CD4-positive, alpha-beta T cell treated with Interleukin-4 for 4 hours (primary cell): ENCODE measurements at regions not wholly inside any gene's neighbourhood (a gene's known extent, or its start where the extent isn't known, plus 50 kb on each side); places are given as distances from the start of the nearest gene placed in this dataset.

Source experiments
- DNase-seq: peaks from one replicate; pipeline ENCODE4 v3.0.0-alpha.2; 2020

DNA sequence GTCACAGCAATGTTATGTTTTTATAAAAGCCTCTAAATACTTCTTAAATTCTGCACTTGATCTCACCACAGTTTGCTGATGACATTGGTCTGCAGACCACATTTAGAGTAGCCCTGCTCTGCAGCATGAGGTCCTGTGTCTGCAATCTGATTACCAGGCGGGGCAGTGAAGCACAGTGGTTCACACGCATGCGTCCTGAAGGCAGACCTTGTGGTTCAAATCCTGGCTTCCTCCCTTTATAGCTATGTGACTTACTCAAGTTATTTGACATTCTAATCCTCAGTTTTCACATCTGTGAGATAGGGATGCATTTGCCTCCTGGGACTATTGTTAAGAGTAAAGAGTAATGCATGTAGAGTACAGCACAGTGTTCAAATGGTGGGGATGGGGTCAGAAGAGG, 50.3 kb downstream of the BMAL2 start:
- DNase-seq = no peak

DNA sequence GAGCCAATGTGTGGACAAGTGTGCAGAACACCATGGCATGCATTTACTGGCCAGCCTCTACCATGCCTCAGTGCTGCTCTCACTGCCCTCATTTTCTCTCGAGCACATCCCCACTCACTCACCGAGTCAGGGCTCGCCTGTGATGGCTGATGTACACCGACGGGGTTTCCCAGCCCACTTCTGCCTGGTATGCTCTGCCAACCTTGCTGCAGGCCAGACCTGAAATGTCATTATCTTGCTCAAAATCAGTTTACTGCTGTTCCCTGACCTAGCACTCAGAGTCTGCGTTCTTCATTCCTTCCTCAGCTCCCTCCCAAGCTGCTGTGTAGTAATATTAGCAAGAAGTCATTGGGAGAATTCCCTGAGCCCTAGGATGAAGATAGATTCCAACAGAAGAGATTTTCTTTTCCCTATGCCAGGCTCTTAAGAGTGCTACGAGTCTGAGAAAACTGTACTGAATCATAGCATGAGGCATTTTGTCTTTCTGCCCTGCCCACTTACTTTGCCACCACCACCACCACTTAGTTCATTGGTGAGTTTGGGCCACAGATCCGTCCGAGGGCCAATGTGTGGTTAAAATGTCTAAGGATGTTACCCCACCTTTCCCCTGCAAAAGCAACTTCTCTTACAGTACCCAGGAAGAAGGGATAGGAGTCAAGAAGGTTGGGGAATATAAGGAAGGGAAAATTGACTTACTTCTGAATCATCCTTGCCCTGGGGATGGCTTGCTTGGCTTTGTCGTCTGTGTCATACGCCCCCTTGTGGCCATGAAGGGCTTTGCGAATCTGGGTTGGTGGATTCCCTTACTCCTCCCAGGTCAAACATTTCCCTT, 51.0 kb downstream of the BMAL2 start:
- peak; percentile 69 for DNase-seq

DNA sequence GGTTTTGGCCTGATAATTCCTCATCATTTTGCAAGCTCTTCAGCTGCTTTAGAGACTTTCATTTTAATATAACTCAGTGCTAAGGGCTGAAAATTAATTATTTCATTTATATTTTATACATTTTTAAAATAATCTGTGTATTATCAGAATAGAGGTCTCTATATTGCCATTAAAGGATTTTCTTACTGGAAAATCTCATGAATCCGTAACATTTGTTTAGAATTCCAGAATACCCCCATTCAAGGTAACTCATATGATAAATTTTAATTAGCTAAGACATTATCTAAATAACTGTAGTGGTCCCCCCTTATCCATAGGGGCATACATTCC, 51.6 kb downstream of the BMAL2 start:
- no peak for DNase-seq

DNA sequence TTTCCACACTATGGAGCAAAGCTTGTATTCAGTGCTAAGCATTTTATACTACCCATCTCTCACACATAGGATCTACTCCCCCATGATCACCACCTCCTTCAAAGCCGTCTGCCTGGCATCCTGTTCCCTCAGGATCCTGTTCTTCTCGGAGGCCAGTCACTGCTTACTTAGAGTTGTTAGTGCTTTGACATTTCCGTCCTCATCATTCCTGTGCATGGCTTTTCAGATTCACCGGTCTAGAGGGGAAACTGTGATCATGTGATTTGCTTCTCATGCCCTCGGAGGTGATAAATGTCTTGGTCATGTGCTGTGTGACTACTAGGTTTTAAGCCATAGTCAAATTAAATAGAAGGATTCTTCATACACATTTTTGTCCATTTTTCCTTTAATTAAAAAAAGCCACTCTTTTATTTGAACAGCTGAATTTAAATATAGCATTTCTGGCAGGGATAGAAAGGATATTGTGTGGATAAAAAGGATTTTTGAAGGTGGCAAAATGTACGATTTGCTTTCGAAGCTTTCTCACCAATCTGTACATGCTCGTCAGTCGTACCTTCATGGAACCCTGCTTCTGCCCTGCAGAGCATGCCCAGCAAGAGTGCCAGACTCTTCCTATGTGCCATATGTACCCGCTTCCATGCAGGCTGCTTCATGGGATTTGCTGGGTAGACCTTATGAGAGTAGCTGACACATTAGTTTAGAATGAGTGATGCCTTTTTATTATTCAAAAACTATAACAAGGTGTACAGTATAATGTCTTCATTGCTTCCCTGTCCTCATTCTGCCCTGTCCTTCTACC, 53.3 kb downstream of the BMAL2 start:
- no peak for DNase-seq

DNA sequence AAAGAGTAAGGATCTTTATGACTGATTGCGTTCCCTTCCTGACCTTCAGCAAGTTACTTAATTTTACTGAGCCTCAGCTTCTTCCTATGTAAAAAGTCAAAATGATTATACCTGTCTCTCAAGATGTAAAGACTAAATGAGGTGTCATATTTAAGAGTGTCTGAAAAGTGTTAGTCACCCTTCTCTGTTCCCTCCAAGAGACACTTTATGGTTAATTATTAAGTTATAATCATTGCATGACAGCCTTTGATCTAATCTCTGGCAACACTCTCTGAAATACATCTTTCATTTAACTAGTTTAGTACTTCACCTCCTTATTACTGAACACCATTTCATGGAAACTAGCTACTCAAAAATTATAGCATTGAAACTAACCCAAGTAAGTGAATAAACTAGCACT, 54.8 kb downstream of the BMAL2 start:
- DNase-seq = no peak

DNA sequence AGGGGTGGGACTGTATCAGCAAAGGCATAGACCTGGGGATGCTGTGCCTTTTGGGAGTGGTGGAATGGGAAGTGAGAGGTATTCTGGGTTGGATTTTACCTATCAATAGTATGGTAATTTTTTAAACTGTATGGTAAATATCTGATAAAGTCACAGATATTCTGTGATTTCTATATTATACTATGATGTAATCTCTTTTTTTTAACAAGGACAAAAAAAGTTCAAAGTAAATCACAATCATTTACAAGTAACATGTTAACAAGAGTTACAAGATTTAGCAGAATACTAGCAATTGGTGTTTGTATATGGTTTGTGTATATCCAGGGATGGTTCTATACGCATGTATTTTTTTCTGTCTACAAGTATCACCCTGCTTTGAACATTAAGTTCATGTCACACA, 56.0 kb downstream of the BMAL2 start:
- no peak for DNase-seq

DNA sequence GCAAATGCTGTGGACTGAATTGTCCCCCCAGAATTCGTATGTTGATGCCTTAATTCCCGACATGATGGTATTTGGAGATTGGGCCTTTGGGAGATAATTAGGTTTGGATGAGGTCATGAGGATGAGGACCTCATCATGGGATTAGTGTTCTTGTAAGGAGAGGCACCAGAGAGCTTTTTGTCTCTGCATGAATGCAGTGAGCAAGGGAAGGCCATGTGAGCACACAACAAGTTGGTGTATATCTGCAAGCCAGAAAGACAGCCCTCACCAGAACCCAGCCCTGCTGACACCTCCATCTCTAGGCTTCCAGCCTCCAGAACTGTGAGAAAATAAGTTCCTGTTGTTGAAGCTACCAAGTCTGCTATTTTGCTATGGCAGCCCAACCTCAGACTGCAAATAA, 51.9 kb upstream of the SMCO2 start:
- DNase-seq = no peak

DNA sequence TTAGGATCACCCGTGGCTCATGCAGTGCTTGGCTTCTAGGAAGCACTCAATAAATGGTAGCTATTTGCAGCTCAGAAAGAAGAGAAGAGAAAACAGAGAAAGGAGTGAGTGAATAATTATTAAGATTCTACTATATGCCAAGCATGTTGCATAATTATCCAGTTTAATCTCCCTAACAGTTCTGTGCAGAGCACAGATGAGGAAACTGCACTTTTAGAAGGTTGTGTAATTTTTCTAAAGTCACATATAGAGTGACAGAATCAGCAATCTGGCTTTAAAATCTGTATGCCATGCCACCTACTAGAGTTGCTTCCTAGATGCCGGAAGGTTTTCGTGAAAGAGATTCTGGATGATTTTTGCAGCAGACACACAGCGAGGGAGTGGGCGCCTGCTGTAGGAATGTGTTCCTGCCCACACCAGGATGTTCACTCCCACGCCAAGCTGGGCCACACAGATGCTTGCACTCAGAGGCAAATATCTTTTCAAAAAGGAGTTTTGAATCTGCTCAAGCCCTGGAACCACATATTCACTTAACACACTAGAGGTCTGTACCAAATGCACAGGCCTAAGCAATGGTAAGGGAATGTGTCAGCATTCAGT, 50.2 kb upstream of the SMCO2 start:
- DNase-seq = no peak
